H1 (cell line): ENCODE measurements at regions not wholly inside any gene's neighbourhood (a gene's known extent, or its start where the extent isn't known, plus 50 kb on each side); places are given as distances from the start of the nearest gene placed in this dataset.

Experiments used
- CTCF ChIA-PET: fragments of 300-600 bp; sonication (Branson Sonifier 250); formaldehyde crosslinking; loops from one replicate; lab custom pipeline; 2021; ENCODE audit not compliant: partially characterized antibody; lab: Charles Lee
- POLR2A ChIA-PET: fragments of 300-600 bp; sonication (Branson Sonifier 250); formaldehyde crosslinking; loops from one replicate; lab custom pipeline; 2021; ENCODE audit warnings: inconsistent platforms; ENCODE audit not compliant: partially characterized antibody; lab: Charles Lee
- DNase-seq, 2 experiments: peaks; one replicate each; pipeline versions ENCODE4 v3.0.0 to v3.0.0-alpha.2; 2010 to 2022; ENCODE audit warnings: low spot score in 2 of 2, low read depth in 1 of 2, mixed read lengths in 1 of 2
- FAIRE-seq: peaks from 2 replicates; lab custom pipeline; 2011; peaks lifted over from hg19 to GRCh38; lab: Jason Lieb, UNC
- H2AFZ ChIP-seq: 2 replicates; pipeline ENCODE4 v1.8.1; 2012; ENCODE audit warnings: low read length, inconsistent platforms
- H2AK5ac ChIP-seq: 2 replicates; pipeline ENCODE4 v1.6.1; 2013; ENCODE audit warnings: low read depth, low read length
- H2BK120ac ChIP-seq: replicated peaks from 2 replicates; pipeline ENCODE3; 2013; ENCODE audit warnings: low read depth, low read length, inconsistent platforms
- H2BK12ac ChIP-seq: 2 replicates; pipeline ENCODE4 v1.6.1; 2013; ENCODE audit warnings: low read depth, low read length
- H2BK15ac ChIP-seq: 2 replicates; pipeline ENCODE4 v1.6.1; 2013; ENCODE audit warnings: low read length
- H2BK20ac ChIP-seq: 2 replicates; pipeline ENCODE4 v1.6.1; 2013; ENCODE audit warnings: low read length
- H2BK5ac ChIP-seq: 2 replicates; pipeline ENCODE4 v1.6.1; 2013; ENCODE audit warnings: low read depth, low read length
- H3K14ac ChIP-seq: 2 replicates; pipeline ENCODE4 v1.6.1; 2013; ENCODE audit warnings: inconsistent platforms; ENCODE audit not compliant: insufficient read length
- H3K18ac ChIP-seq: 2 replicates; pipeline ENCODE4 v1.6.1; 2013; ENCODE audit warnings: low read length; ENCODE audit errors: extremely low read depth
- H3K23ac ChIP-seq: 2 replicates; pipeline ENCODE4 v1.6.1; 2013; ENCODE audit warnings: inconsistent platforms; ENCODE audit not compliant: insufficient read length
- H3K23me2 ChIP-seq: 2 replicates; pipeline ENCODE4 v1.6.1; 2013; ENCODE audit warnings: low read depth, low read length
- H3K27ac ChIP-seq: 2 replicates; pipeline ENCODE4 v1.6.1; 2011; ENCODE audit warnings: low read depth, low read length, inconsistent platforms
- H3K27me3 ChIP-seq, 4 experiments: replicated peaks in 1 of 4; 1 replicate in 1 of 4; 2 replicates in 3 of 4; pipeline versions ENCODE4 v1.6.1 to v1.8.1; 2011 to 2013; ENCODE audit warnings: low read length in 3 of 4, mild to moderate bottlenecking in 3 of 4, inconsistent platforms in 2 of 4, mixed read lengths in 2 of 4, moderate library complexity in 1 of 4; ENCODE audit not compliant: control insufficient read depth in 3 of 4, insufficient read depth in 3 of 4; ENCODE audit errors: extremely low read depth in 1 of 4
- H3K36me3 ChIP-seq, 4 experiments: 2 replicates each; pipeline versions ENCODE4 v1.6.1 to v1.8.1; 2011 to 2013; ENCODE audit warnings: mild to moderate bottlenecking in 4 of 4, low read length in 3 of 4, moderate library complexity in 2 of 4, control low read depth in 1 of 4, inconsistent platforms in 1 of 4; ENCODE audit not compliant: insufficient read depth in 4 of 4, control insufficient read depth in 2 of 4
- H3K4ac ChIP-seq: replicated peaks from 2 replicates; pipeline ENCODE3; 2013; ENCODE audit warnings: low read length, low read depth, mixed read lengths, inconsistent platforms; ENCODE audit not compliant: insufficient read length
- H3K4me1 ChIP-seq, 4 experiments: replicated peaks in 1 of 4; 1 replicate in 1 of 4; 2 replicates in 3 of 4; pipeline versions ENCODE4 v1.6.1 to v1.8.1; 2011 to 2013; ENCODE audit warnings: low read length in 3 of 4, inconsistent platforms in 2 of 4, mixed read lengths in 1 of 4; ENCODE audit not compliant: insufficient read depth in 4 of 4, control insufficient read depth in 3 of 4
- H3K4me2 ChIP-seq, 2 experiments: 2 replicates each; pipeline versions ENCODE4 v1.6.1 to v1.8.1; 2011 to 2013; ENCODE audit warnings: low read depth in 2 of 2, low read length in 2 of 2, control low read depth in 1 of 2, inconsistent platforms in 1 of 2, mild to moderate bottlenecking in 1 of 2; ENCODE audit not compliant: insufficient read depth in 1 of 2
- H3K4me3 ChIP-seq, 4 experiments: fragments of 200-600, 300-600 bp in 1 of 4; sonication (generic), shearing (Covaris generic), sonication (Bioruptor Twin) in 1 of 4; 2 replicates each; pipeline versions ENCODE4 v1.5.1 to v1.8.1; 2011 to 2016; ENCODE audit warnings: low read length in 4 of 4, low read depth in 3 of 4, control low read depth in 2 of 4, inconsistent platforms in 2 of 4, mild to moderate bottlenecking in 2 of 4, mixed read lengths in 1 of 4, moderate library complexity in 1 of 4; ENCODE audit not compliant: insufficient read depth in 2 of 4; ENCODE audit errors: extremely low read depth in 1 of 4
- H3K56ac ChIP-seq: replicated peaks from 2 replicates; pipeline ENCODE3; 2013; ENCODE audit warnings: low read depth, mild to moderate bottlenecking, mixed read lengths, low read length, inconsistent platforms; ENCODE audit not compliant: insufficient read length
- H3K79me1 ChIP-seq: 2 replicates; pipeline ENCODE4 v1.6.1; 2013; ENCODE audit warnings: low read depth, low read length, control low read depth
- H3K79me2 ChIP-seq, 2 experiments: 2 replicates each; pipeline versions ENCODE4 v1.6.1 to v1.8.1; 2012 to 2013; ENCODE audit warnings: low read length in 2 of 2, mild to moderate bottlenecking in 2 of 2, inconsistent platforms in 1 of 2; ENCODE audit not compliant: insufficient read depth in 2 of 2, control insufficient read depth in 1 of 2
- H3K9ac ChIP-seq, 4 experiments: replicated peaks in 1 of 4; 1 replicate in 1 of 4; 2 replicates in 3 of 4; pipeline versions ENCODE4 v1.6.1 to v1.8.1; 2011 to 2013; ENCODE audit warnings: low read depth in 3 of 4, low read length in 3 of 4, control low read depth in 2 of 4, mild to moderate bottlenecking in 2 of 4, moderate library complexity in 2 of 4, inconsistent platforms in 1 of 4; ENCODE audit errors: extremely low read depth in 1 of 4
- H3K9me3 ChIP-seq, 2 experiments: 2 replicates each; pipeline versions ENCODE4 v1.6.1 to v1.8.1; 2012 to 2013; ENCODE audit warnings: mild to moderate bottlenecking in 2 of 2, moderate library complexity in 2 of 2, control low read depth in 1 of 2, inconsistent platforms in 1 of 2, low read depth in 1 of 2, low read length in 1 of 2, mixed read lengths in 1 of 2; ENCODE audit not compliant: insufficient read depth in 2 of 2
- H4K20me1 ChIP-seq, 2 experiments: replicated peaks in 1 of 2; 2 replicates each; pipeline versions ENCODE3 to v1.8.1; 2011 to 2013; ENCODE audit warnings: inconsistent platforms in 2 of 2, low read length in 2 of 2, mild to moderate bottlenecking in 1 of 2; ENCODE audit not compliant: insufficient read depth in 2 of 2, control insufficient read depth in 1 of 2
- H4K5ac ChIP-seq: 2 replicates; pipeline ENCODE4 v1.6.1; 2013; ENCODE audit warnings: low read length, low read depth, mixed read lengths, inconsistent platforms; ENCODE audit not compliant: insufficient read length
- H4K8ac ChIP-seq: 2 replicates; pipeline ENCODE4 v1.8.0; 2013; ENCODE audit warnings: mild to moderate bottlenecking, moderate library complexity, low read length, inconsistent platforms; ENCODE audit not compliant: insufficient read depth; ENCODE audit errors: extremely low read depth
- H4K91ac ChIP-seq: replicated peaks from 2 replicates; pipeline ENCODE3; 2013; ENCODE audit warnings: low read length, mixed read lengths, inconsistent platforms; ENCODE audit not compliant: insufficient read length
- EGR1 ChIP-seq: IDR thresholded peaks from 2 replicates; pipeline ENCODE4 v1.6.1; 2011; ENCODE audit warnings: low read depth, low read length, borderline replicate concordance
- HDAC6 ChIP-seq: IDR thresholded peaks from one replicate; pipeline ENCODE4 v1.7.1; 2012; ENCODE audit warnings: low read depth, mild to moderate bottlenecking, inconsistent platforms, low read length, moderate library complexity
- NANOG ChIP-seq: IDR thresholded peaks from 2 replicates; pipeline ENCODE4 v1.6.1; 2011; ENCODE audit warnings: low read length, low read depth, mild to moderate bottlenecking, inconsistent platforms; ENCODE audit not compliant: insufficient read depth, poor library complexity, severe bottlenecking
- POLR2A ChIP-seq, 2 experiments: IDR thresholded peaks; 1 replicate in 1 of 2; 2 replicates in 1 of 2; pipeline ENCODE4 v1.6.1; 2011; ENCODE audit warnings: low read depth in 2 of 2, low read length in 2 of 2, mild to moderate bottlenecking in 2 of 2; ENCODE audit errors: control extremely low read depth in 1 of 2
- TAF1 ChIP-seq: IDR thresholded peaks from 2 replicates; pipeline ENCODE4 v1.6.1; 2011; ENCODE audit warnings: mild to moderate bottlenecking, low read depth, low read length
- WGBS, 2 experiments: shearing (Covaris generic) in 1 of 2; methylation state at CpG; one replicate each; pipeline versions ENCODE4 v1.1.6 to v1.1.7; 2013 to 2015; ENCODE audit warnings: low lambda C conversion rate in 2 of 2, mixed read lengths in 2 of 2, inconsistent platforms in 1 of 2, low coverage in 1 of 2, missing lambda C conversion rate in 1 of 2; ENCODE audit not compliant: insufficient replicate concordance in 2 of 2, insufficient coverage in 1 of 2, insufficient read length in 1 of 2; ENCODE audit errors: extremely low coverage in 1 of 2, missing lambda C conversion rate in 1 of 2; 5-methylcytosine and 5-hydroxymethylcytosine counted together

DNA sequence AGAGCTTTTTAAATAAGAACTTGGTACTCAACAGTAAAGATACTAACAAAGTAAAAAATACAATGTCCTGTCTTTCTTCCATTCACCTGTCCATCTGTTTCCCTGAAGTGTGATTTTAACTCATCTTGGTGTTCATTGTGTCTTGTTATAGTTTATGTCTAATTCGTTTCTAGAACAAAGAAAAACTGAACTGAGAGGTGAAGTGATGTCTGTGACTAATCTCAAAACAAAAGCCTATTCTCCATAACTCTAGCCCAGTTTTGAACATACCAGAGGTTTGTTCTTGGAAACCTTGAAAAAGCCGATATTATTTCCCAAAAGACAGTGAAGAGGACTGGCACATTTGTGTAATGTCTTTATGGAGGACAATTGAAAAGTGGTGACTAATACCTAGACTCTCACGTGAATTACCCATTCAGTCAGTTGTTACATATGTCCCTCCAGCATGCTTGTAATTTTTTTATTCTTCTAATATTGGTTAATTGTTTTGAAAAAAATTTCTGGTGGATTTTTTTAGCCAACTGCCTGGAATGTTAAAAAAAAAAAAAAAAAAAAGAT lies 725.8 kb downstream of the SATB2 start:
- no peaks in the 10 kb centered on the region for H3K79me1 ChIP-seq
- H4K20me1 ChIP-seq = no peaks in the 10 kb centered on the region
- no peak overlapping the region for H2BK5ac ChIP-seq
- H2BK20ac ChIP-seq = no peak overlapping the region
- H3K4ac ChIP-seq = no peak overlapping the region
- H3K4me2 ChIP-seq = no peak overlapping the region
- WGBS, 2 experiments = 87% methylated on average over 3 of the region's 3 CpGs; no CpG with 5 or more reads in 1 of the 2 experiments
- H3K27me3 ChIP-seq = no peaks in the 10 kb centered on the region
- no peak overlapping the region for H3K9ac ChIP-seq
- no peak overlapping the region for H2BK12ac ChIP-seq
- H2AFZ ChIP-seq = 0 out of 2 replicates have a peak overlapping the region, but pooled peaks have one; percentile 25
- H3K18ac ChIP-seq = no peak overlapping the region
- no peak for DNase-seq
- no peak overlapping the region for H3K4me3 ChIP-seq
- FAIRE-seq = no peak
- H2AK5ac ChIP-seq = no peak overlapping the region
- H2BK15ac ChIP-seq = no peak overlapping the region
- H3K9me3 ChIP-seq = no peaks in the 10 kb centered on the region
- no peaks in the 10 kb centered on the region for H3K4me1 ChIP-seq
- no peak overlapping the region for H2BK120ac ChIP-seq
- no peaks in the 10 kb centered on the region for H3K79me2 ChIP-seq
- H4K8ac ChIP-seq = no peak overlapping the region
- no peak overlapping the region for H4K91ac ChIP-seq
- no peak overlapping the region for H3K27ac ChIP-seq
- H3K36me3 ChIP-seq = no peaks in the 10 kb centered on the region
- CTCF ChIA-PET = no interaction called here
- no peak overlapping the region for H3K56ac ChIP-seq
- H3K14ac ChIP-seq = no peak overlapping the region
- H3K23ac ChIP-seq = no peak overlapping the region
- H3K23me2 ChIP-seq = no peaks in the 10 kb centered on the region; the same call in 1 of the 2 replicates
- POLR2A ChIA-PET = no interaction called here
- no peak overlapping the region for H4K5ac ChIP-seq
- no peak for TF ChIP-seq NANOG
- TF ChIP-seq POLR2A (IDR thresholded peaks at IDR 0.05; ENCODE audit: control extremely low read depth in 1 of 2, low read depth in 2 of 2, low read length in 2 of 2) = no peak
- TF ChIP-seq TAF1 = no peak
- no peak for TF ChIP-seq HDAC6
- TF ChIP-seq EGR1 = no peak
